HG03095 (cell line): ENCODE measurements at regions not wholly inside any gene's neighbourhood (a gene's known extent, or its start where the extent isn't known, plus 50 kb on each side); places are given as distances from the start of the nearest gene placed in this dataset.
"Not testable (repeated sequence)": the region's sequence is repeated elsewhere in the genome, so short reads cannot be mapped to it uniquely, and the experiment has no call there.

Experiments
- ATAC-seq: cut with Tn5 transposase; IDR thresholded peaks from one replicate; pipeline ENCODE4 v1.9.1; 2021; ENCODE audit warnings: moderate library complexity; ENCODE audit not compliant: unreplicated experiment

DNA sequence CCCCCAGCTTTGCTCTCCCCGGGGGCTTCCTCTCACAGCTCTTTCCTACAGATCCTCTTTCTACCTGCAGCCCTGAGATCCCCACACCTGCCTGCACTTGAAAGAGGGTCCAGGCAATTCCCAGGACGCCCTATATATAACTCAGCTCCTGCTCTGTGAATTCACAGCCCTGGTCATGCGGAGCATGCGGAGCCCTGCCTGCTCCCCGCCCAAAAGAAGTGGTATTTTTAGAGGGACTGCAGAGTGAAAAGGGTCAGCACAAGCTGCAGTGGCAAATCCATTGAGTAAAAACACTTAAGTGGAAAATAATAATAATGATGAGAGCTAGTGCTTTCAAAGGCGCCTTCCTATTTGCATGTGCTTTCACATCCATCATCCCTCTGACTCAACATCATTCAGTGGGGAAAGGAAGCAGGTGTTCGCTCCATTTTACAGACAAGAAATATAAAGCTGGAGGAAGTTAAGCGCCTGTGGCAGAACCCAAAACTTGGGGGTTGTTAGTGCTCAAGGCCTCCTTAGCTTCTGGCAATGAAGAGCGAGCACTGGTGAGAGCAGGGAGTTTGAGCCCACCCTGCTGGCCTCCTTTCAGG lies 76.3 kb upstream of the LIPC start:
- no peak for ATAC-seq

DNA sequence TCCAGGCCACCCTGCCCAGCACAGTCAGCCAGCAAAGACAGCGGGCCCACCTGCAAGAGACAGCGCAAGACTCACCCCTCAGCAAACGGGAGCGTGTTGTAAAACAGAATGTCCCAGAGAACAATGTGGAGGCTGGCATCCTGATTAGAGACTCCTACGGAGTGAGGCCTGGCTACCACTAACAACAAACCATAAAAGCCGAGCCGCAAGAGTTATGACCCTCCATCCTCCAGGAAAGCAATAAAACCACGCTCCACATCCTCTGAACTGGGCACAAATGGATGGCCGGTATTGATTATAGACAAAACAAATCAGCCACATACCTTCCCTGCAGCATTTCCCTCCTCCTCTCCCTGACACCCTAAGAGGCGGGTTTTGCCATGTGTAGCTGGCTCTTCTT lies 75.8 kb upstream of the LIPC start:
- no peak for ATAC-seq

DNA sequence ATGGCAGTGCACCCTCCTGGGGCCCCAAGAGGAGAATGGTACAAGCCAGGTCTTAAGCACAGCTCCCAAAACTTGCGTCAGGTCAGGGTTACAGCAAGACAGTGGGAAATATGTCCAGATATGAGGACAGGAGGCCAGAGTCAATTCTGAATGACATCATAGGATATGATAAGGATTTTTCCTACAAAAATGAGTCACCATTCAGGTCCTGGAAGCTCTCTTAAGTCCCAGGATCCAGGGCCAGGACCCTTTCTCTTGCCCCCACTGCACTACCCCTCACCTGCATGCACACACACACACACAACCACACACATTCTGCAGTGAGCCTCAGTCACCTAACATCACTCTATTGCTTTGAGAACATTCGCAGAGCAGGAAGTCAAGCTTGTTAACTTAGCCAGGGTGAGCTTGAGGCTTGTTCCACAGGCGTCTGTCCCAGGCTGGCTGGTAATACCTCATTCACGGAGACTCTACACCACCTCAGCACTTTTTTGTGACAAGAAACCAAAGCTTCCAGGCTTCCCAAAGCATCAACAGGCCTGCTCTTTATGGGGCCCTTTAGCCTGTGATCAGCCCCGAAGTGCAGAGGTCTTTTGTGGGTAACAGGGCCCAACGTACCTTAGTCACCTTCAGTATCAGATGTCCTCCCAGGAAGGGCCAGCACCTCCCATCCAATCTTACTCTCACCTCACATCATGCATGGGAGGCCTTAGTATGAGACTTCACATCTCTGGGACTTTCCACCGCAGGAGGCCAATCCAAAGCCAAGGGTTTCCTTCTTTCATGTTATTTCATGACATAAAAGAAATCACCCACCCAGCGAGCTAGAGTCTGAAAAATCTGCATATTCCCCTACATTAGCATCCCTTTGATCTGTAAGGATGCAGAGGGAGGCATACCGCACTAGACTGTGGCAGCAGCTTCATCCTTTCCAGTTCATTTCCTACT lies 74.0 kb upstream of the LIPC start:
- no peak for ATAC-seq

DNA sequence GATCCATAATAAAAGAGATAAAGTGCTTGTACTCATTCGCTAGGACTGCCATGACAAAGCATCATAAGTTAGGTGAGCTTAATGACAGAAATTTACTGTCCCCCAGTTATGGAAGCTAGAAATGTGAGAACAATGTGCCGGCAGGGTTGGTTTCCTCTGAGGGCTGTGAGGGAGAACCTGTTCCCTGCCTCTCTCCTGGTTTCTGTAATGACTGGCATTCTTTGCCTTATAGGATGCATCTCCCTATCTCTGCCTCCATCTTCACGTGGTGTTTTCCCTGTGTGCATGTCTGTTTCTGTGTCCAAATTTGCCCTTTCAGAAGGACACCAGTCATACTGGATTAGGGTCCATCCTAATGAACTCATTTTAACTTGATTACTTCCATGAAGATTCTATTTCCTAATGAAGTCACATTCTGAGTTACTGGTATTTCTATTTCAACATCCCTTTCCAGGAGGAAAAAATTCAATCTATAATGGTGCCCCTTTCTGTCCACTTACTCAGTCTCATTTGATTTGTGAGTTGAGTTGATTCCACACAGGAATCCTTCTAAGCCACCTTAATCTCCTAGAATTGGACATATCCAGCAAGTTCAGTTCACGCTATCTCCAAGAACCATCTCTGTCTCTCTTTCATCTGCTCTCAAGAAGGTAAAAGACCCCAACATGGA lies 71.2 kb upstream of the LIPC start:
- ATAC-seq: no peak

GRCh38 chr15:58361273-58361759 lies 70.5 kb upstream of the LIPC start:
- ATAC-seq: no peak

DNA sequence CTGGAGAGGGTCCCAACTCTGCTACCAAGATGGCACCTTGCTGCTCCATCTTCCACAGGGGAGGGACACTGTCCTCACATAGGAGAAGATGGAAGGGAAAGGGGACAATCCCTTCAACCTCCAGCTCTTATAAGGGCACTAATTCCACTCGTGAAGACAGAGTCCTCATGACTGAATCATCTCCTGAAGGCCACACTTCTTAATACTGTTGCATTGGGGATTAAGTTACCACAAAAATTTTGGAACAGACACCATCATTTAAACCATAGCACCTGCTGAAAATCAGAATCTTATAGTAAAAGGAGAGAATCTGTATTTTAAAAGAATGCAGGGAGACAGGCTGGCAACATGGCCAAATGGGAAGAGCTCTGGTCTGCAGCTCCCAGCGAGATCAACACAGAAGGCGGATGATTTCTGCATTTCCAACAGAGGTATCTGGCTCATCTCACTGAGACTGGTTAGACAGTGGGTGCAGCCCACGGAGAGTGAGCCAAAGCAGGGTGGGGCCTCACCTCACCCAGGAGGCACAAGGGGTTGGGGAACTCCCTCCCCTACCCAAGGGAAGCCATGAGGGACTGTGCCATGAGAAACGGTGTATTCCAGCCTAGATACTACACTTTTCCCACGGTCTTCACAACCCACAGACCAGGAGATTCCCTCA lies 69.4 kb upstream of the LIPC start:
- no peak for ATAC-seq

GRCh38 chr15:58363118-58363517 lies 68.7 kb upstream of the LIPC start:
- ATAC-seq: not testable (repeated sequence)

GRCh38 chr15:58363673-58364072 lies 68.1 kb upstream of the LIPC start:
- not testable (repeated sequence) for ATAC-seq

DNA sequence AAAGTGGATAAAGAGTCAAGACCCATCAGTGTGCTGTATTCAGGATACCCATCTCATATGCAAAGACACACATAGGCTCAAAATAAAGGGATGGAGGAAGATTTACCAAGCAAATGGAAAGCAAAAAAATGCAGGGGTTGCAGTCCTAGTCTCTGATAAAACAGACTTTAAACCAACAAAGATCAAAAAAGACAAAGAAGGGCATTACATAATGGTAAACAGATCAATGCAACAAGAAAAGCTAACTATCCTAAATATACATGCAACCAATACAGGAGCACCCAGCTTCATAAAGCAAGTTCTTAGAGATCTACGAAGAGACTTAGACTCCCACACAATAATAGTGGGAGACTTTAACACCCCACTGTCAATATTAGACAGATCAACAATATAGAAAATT lies 66.7 kb upstream of the LIPC start:
- not testable (repeated sequence) for ATAC-seq

DNA sequence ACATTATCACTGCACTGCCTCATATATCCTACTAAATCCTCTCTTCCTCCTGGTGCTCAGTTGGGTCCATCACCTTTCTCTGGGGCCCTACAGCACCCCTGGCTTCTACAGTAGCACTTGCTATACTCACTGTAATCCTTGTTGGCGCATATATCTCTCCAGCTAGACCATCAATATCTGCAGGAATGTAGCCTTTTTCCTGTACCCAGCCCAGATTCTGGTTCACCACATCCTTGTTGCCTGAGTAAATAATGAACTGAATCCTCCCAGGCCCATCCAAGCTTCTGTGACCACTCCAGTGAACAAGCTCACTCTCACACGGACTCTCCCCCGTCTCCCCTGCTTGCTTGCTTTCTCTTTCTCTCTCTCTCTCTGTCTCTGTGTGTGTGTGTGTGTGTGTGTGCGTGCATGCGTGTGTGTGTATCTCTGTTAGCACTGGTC lies 62.5 kb upstream of the LIPC start:
- no peak for ATAC-seq

- no peak for ATAC-seq
Measured at GRCh38 chr15:58369956-58370355, 61.8 kb upstream of the LIPC start.

DNA sequence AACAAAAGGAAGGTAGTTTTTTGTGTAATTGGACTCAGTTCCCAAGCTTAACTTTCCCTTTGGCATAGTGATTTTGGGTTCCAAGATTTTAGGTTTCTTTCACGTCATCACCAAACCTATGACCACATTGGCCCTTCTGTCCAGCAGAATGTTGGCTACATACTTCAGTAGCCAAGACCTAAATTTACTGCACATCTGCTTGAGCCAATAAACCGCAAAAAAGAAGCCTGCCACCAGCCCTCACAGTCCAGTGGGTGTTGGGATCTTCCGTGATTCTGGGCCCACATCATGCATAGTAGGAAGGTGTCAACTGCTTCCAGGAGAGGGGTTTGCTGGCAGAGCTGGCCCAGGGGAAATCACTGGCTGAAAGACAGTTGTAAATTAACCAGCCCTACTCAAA lies 57.6 kb upstream of the LIPC start:
- ATAC-seq: no peak

DNA sequence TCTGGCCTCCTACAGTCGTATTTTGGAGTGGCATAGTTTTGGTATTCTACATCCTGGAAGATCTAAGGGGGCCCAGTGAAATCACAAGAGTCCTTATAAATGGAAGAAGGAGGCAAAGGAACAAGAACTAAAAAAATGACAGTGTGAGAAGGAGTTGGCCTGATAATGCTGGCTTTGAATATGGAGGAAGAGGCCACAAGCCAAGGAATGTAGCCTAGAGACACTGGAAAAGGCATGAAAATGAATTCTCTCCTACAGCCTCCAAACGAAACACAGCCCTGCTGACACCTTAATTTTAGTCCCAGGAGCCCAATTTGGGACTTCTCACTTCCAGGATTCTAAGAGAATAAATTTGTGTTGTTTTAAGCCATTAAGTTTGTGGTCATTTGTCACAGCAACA lies 54.6 kb upstream of the LIPC start:
- no peak for ATAC-seq

DNA sequence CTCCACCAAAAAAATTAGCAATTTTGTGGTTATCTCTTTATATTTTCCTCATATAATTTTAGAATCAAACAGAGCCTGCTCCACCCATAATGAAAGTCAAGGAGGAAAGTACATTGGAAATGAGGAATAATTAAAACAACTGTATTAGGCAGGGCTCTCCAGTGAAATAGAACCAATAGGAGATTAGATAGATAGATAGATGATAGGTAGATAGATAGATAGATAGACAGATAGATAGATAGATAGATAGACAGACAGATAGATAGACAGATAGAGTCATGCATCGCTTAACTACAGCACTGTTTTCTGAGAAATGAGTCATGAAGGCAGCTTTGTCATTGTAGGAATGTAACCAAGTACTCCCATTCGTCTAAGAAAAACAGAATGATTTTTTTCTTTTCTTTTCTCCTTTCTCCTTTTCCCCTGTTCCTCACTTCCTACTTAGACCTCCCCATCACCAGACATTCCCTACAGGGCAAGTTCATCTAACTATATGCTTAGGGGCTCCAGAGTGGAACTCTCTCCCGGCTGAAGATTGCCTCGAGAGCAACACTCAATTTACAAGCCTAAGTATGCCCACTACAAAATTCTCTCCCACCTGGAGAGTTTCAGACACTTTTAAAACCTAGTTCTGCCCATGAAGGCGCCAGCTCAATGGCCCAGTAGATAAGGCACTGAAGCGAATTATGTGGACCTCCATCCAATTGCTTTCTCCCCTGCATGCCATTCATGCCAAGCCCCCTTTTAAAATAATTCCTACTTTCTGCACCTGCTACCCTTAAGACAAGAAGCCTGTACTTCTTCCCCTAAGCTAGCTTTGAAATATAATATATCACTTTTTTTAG lies 53.3 kb upstream of the LIPC start:
- no peak for ATAC-seq

- not testable (repeated sequence) for ATAC-seq
Measured at GRCh38 chr15:58379454-58379853, 52.3 kb upstream of the LIPC start.

DNA sequence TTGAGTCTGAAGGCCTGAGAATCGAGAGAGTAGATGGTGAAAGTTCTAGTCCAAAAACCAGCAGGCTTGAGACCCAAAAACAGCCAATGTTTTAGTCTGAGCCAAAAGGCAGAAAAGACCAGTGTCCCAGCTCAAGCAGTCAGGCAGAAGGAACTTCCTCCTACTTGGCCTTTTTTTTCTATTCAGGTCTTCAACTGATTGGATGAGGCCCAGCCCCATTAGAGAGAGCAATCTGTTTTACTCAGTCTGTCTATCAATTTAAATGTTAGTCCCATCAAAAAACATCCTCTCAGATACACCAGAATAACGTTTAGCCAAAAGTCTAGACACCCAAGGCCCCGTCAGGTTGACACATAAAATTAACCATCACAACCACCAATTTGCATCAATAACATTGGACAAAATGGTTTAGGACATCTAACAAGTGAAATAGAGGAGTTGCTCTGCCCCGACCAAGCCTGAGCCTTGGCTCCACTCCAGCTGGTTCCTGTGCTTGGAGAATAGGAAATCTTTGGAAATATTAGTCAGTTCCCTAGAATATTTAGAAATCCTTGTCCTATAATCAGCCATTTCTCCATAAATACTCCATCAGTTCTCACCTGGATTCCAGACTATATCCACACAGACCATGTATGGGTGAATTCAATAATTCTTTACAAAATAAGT lies 51.4 kb upstream of the LIPC start:
- no peak for ATAC-seq

- ATAC-seq: no peak
Measured at GRCh38 chr15:58381697-58382096, 50.1 kb upstream of the LIPC start.
